NOMO-1 (cell line): ENCODE measurements at regions not wholly inside any gene's neighbourhood (a gene's known extent, or its start where the extent isn't known, plus 50 kb on each side); places are given as distances from the start of the nearest gene placed in this dataset.
A peak's percentile ranks its signal among the peaks of the same experiment; 100 is the strongest.
"Not testable (repeated sequence)": the region's sequence is repeated elsewhere in the genome, so short reads cannot be mapped to it uniquely, and the experiment has no call there.

ENCODE experiments used
- DNase-seq, 2 experiments: peaks; one replicate each; lab custom pipeline; 2025; ENCODE audit not compliant: unreplicated experiment in 2 of 2; lab: John Stamatoyannopoulos, UW

GRCh38 chr10:3662775-3663174, 122.2 kb downstream of the KLF6 start:
- DNase-seq, result no peak

GRCh38 chr10:3661271-3661670, 123.7 kb downstream of the KLF6 start:
- no peak for DNase-seq

GRCh38 chr10:3660753-3661152, 124.3 kb downstream of the KLF6 start:
- DNase-seq, result no peak

- DNase-seq, result no peak
Observed at GRCh38 chr10:3659203-3659917, 125.6 kb downstream of the KLF6 start.

GRCh38 chr10:3658766-3659165, 126.2 kb downstream of the KLF6 start:
- DNase-seq, result no peak

GRCh38 chr10:3656214-3656613, 128.8 kb downstream of the KLF6 start:
- DNase-seq, result no peak

GRCh38 chr10:3655528-3655927, 129.5 kb downstream of the KLF6 start:
- peak; percentile 54 to 76 for DNase-seq

GRCh38 chr10:3654980-3655379, 130.0 kb downstream of the KLF6 start:
- peak in 1 of 2 experiments; percentile 44 for DNase-seq

- no peak for DNase-seq
Observed at GRCh38 chr10:3654496-3654895, 130.5 kb downstream of the KLF6 start.

- not testable (repeated sequence) for DNase-seq
Observed at GRCh38 chr10:3653303-3653702, 131.7 kb downstream of the KLF6 start.

GRCh38 chr10:3652886-3653285, 132.1 kb downstream of the KLF6 start:
- no peak for DNase-seq

GRCh38 chr10:3651969-3652653, 132.9 kb downstream of the KLF6 start:
- no peak for DNase-seq

GRCh38 chr10:3648576-3648975, 136.4 kb downstream of the KLF6 start:
- DNase-seq, result no peak

GRCh38 chr10:3648170-3648569, 136.8 kb downstream of the KLF6 start:
- DNase-seq, result no peak

- DNase-seq, result peak; percentile 18 to 47
Observed at GRCh38 chr10:3647074-3647473, 137.9 kb downstream of the KLF6 start.

GRCh38 chr10:3645406-3645805, 139.6 kb downstream of the KLF6 start:
- no peak for DNase-seq

- no peak for DNase-seq
Observed at GRCh38 chr10:3640816-3641215, 144.2 kb downstream of the KLF6 start.

GRCh38 chr10:3639546-3639945, 145.5 kb downstream of the KLF6 start:
- DNase-seq, result no peak

GRCh38 chr10:3636356-3637181, 148.4 kb downstream of the KLF6 start:
- no peak for DNase-seq

GRCh38 chr10:3635697-3636096, 149.3 kb downstream of the KLF6 start:
- DNase-seq, result no peak

- no peak for DNase-seq
Observed at GRCh38 chr10:3635211-3635671, 149.8 kb downstream of the KLF6 start.
